DOHH2 (cell line): ENCODE measurements at regions not wholly inside any gene's neighbourhood (a gene's known extent, or its start where the extent isn't known, plus 50 kb on each side); places are given as distances from the start of the nearest gene placed in this dataset.

ENCODE experiments used
- H3F3A ChIP-seq: fragments of 200-600 bp; sonication (generic), shearing (Covaris generic); 2 replicates; pipeline ENCODE4 v1.6.0; 2016; ENCODE audit warnings: antibody characterized with exemption, mild to moderate bottlenecking; ENCODE audit not compliant: control insufficient read depth, insufficient read depth
- H3K27ac ChIP-seq: fragments of 200-600 bp; sonication (generic); 2 replicates; pipeline ENCODE4 v1.5.1; 2014; ENCODE audit warnings: low read depth, mild to moderate bottlenecking, low read length, moderate library complexity
- H3K27me3 ChIP-seq: fragments of 200-600 bp; sonication (generic); 2 replicates; pipeline ENCODE4 v1.6.1; 2014; ENCODE audit warnings: mild to moderate bottlenecking, low read length, mixed read lengths; ENCODE audit not compliant: control insufficient read depth
- H3K36me3 ChIP-seq: fragments of 200-600 bp; sonication (generic); 2 replicates; pipeline ENCODE4 v1.6.1; 2014; ENCODE audit warnings: mild to moderate bottlenecking, low read length, moderate library complexity, mixed read lengths; ENCODE audit not compliant: control insufficient read depth
- H3K4me1 ChIP-seq: fragments of 200-600 bp; sonication (generic); 2 replicates; pipeline ENCODE4 v1.6.1; 2014; ENCODE audit warnings: mild to moderate bottlenecking, low read length, mixed read lengths; ENCODE audit not compliant: control insufficient read depth
- H3K4me2 ChIP-seq: fragments of 200-600 bp; sonication (generic); 2 replicates; pipeline ENCODE4 v1.6.0; 2014; ENCODE audit warnings: mild to moderate bottlenecking, low read length, moderate library complexity
- H3K4me3 ChIP-seq: fragments of 200-600 bp; sonication (generic); 2 replicates; pipeline ENCODE4 v1.5.1; 2014; ENCODE audit warnings: mild to moderate bottlenecking, low read length, mixed read lengths
- H3K79me2 ChIP-seq: fragments of 200-600 bp; sonication (generic); 2 replicates; pipeline ENCODE4 v1.6.1; 2014; ENCODE audit warnings: mild to moderate bottlenecking, low read length, mixed read lengths; ENCODE audit not compliant: control insufficient read depth
- H3K9me2 ChIP-seq: fragments of 200-600 bp; sonication (generic); replicated peaks from 2 replicates; pipeline ENCODE4 v1.6.1; 2014; ENCODE audit warnings: mild to moderate bottlenecking, low read length, mixed read lengths; ENCODE audit not compliant: control insufficient read depth
- H3K9me3 ChIP-seq: fragments of 200-600 bp; sonication (generic); 2 replicates; pipeline ENCODE4 v1.6.1; 2014; ENCODE audit warnings: antibody characterized with exemption, low read length, mixed read lengths; ENCODE audit not compliant: control insufficient read depth, insufficient read depth
- H4K20me1 ChIP-seq: fragments of 200-600 bp; sonication (generic); 2 replicates; pipeline ENCODE4 v1.6.0; 2014; ENCODE audit warnings: low read depth, mild to moderate bottlenecking, antibody characterized with exemption, low read length, moderate library complexity; ENCODE audit not compliant: control insufficient read depth, insufficient read depth
- EZH2phosphoT487 ChIP-seq: fragments of 200-600 bp; sonication (generic); IDR thresholded peaks from 2 replicates; pipeline ENCODE4 v1.6.1; 2017; ENCODE audit warnings: borderline replicate concordance, mild to moderate bottlenecking, antibody characterized with exemption, low read length, moderate library complexity, mixed read lengths
- TF ChIP-seq, protein P1 (sequence below): fragments of 200-600 bp; sonication (generic); IDR thresholded peaks from one replicate; pipeline ENCODE4 v1.5.1; 2014; ENCODE audit warnings: antibody characterized with exemption, mild to moderate bottlenecking, low read depth, low read length; ENCODE audit not compliant: poor library complexity, severe bottlenecking

DNA sequence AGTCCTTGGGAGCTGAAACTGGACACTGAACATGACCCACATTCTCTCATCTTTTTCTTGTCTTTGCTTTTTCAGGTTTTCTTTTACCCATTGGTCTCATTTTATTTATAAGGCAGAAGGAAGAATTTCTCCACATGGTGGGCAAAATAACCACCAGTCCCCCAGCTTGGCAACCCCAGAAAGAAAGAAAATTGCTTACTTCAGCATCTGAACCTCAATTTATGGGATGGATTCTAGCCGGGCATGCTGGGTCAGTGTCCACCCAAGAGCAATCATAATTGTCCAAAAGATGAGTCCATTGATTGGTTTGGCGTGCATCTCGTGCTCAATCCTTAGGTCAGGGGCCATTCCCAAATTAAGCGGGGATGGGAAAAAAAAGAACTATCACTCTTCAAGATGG is 163.7 kb downstream of the TMEM114 start:
- H3K9me3 ChIP-seq: no peaks in the 10 kb centered on the region
- no peaks in the 10 kb centered on the region for H4K20me1 ChIP-seq
- H3K4me1 ChIP-seq: no peaks in the 10 kb centered on the region
- H3F3A ChIP-seq: no peaks in the 10 kb centered on the region
- H3K27ac ChIP-seq: no peak overlapping the region
- H3K36me3 ChIP-seq: no peaks in the 10 kb centered on the region
- no peak overlapping the region for H3K4me2 ChIP-seq
- H3K9me2 ChIP-seq: no peaks in the 10 kb centered on the region
- no peak for TF ChIP-seq EZH2phosphoT487
- TF ChIP-seq, protein P1, sequence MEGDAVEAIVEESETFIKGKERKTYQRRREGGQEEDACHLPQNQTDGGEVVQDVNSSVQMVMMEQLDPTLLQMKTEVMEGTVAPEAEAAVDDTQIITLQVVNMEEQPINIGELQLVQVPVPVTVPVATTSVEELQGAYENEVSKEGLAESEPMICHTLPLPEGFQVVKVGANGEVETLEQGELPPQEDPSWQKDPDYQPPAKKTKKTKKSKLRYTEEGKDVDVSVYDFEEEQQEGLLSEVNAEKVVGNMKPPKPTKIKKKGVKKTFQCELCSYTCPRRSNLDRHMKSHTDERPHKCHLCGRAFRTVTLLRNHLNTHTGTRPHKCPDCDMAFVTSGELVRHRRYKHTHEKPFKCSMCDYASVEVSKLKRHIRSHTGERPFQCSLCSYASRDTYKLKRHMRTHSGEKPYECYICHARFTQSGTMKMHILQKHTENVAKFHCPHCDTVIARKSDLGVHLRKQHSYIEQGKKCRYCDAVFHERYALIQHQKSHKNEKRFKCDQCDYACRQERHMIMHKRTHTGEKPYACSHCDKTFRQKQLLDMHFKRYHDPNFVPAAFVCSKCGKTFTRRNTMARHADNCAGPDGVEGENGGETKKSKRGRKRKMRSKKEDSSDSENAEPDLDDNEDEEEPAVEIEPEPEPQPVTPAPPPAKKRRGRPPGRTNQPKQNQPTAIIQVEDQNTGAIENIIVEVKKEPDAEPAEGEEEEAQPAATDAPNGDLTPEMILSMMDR: no peak
- H3K27me3 ChIP-seq: no peaks in the 10 kb centered on the region
- H3K4me3 ChIP-seq: no peak overlapping the region
- no peaks in the 10 kb centered on the region for H3K79me2 ChIP-seq

DNA sequence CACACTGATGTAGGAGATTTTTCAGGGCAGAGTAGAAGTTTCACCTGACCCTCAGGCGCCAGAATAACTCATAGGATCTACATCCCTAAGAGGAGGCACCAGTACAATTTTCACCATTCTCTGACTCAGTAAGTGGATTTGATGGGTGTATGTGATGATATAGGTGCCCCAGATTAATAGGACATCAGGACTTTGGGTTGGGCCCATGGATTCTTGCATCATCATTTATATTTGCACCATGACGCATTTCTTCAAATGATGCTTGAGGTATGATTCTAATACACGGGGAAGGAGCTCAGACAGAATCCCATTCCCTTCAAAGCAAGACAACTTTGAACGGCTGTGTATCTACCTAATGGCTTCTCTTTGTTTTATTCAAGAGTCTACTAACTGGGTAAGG is 173.2 kb downstream of the TMEM114 start:
- H3K27me3 ChIP-seq: no peaks in the 10 kb centered on the region
- H3K4me3 ChIP-seq: no peak overlapping the region
- TF ChIP-seq, protein P1: no peak
- no peak for TF ChIP-seq EZH2phosphoT487
- no peaks in the 10 kb centered on the region for H3K9me2 ChIP-seq
- no peaks in the 10 kb centered on the region for H3K9me3 ChIP-seq
- H3K4me2 ChIP-seq: no peak overlapping the region
- H3K27ac ChIP-seq: no peak overlapping the region
- no peaks in the 10 kb centered on the region for H3K4me1 ChIP-seq
- no peaks in the 10 kb centered on the region for H3K79me2 ChIP-seq
- no peaks in the 10 kb centered on the region for H3K36me3 ChIP-seq
- H4K20me1 ChIP-seq: no peaks in the 10 kb centered on the region
- H3F3A ChIP-seq: no peaks in the 10 kb centered on the region

DNA sequence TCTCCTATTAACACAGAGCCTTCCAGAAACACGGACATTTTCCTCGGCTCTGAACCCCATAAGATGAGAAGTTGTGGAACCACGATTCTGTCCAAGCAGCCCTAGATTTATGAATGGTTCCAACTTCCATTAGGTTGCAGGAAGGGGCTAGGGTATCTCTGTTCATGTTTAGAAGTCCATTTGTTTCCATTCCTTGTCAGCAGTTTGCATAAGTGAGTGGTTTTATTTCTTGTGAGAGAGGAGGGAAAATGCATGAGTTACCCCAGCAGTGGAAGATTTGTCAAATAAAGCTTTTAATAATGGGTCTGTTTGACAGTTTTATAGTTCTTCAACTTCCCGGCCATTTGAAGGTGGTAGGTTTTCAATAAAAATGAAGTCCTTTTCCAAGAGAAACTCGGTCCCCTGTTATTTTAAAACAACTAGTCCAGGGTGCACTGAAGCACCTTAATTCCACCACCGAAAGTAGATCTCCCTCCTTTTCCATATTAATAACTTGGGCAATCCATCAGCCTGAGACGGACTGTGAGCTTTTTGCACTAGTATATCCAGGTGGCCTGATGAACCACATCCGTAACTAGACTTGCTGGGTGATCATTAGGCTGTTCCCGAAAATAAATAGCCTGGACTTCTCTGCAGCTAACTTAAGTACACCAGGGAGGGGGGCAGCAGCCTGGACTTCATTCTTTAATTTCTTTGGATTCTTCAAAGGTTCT is 181.3 kb downstream of the TMEM114 start:
- Histone ChIP-seq H3F3A (no peaks in the 10 kb centered on the region), H3K9me3 (no peaks in the 10 kb centered on the region), H3K36me3 (no peaks in the 10 kb centered on the region), H3K79me2 (no peaks in the 10 kb centered on the region), H3K27ac (no peak overlapping the region), H3K9me2 (no peaks in the 10 kb centered on the region), H3K4me2 (no peak overlapping the region), H3K27me3 (no peaks in the 10 kb centered on the region), H4K20me1 (no peaks in the 10 kb centered on the region), H3K4me3 (no peak overlapping the region), H3K4me1 (no peaks in the 10 kb centered on the region)
- TF ChIP-seq EZH2phosphoT487: no peak
- TF ChIP-seq, protein P1: no peak
